ENCODE measurements at regions not wholly inside any gene's neighbourhood (a gene's known extent, or its start where the extent isn't known, plus 50 kb on each side); places are given as distances from the start of the nearest gene placed in this dataset.

DNA sequence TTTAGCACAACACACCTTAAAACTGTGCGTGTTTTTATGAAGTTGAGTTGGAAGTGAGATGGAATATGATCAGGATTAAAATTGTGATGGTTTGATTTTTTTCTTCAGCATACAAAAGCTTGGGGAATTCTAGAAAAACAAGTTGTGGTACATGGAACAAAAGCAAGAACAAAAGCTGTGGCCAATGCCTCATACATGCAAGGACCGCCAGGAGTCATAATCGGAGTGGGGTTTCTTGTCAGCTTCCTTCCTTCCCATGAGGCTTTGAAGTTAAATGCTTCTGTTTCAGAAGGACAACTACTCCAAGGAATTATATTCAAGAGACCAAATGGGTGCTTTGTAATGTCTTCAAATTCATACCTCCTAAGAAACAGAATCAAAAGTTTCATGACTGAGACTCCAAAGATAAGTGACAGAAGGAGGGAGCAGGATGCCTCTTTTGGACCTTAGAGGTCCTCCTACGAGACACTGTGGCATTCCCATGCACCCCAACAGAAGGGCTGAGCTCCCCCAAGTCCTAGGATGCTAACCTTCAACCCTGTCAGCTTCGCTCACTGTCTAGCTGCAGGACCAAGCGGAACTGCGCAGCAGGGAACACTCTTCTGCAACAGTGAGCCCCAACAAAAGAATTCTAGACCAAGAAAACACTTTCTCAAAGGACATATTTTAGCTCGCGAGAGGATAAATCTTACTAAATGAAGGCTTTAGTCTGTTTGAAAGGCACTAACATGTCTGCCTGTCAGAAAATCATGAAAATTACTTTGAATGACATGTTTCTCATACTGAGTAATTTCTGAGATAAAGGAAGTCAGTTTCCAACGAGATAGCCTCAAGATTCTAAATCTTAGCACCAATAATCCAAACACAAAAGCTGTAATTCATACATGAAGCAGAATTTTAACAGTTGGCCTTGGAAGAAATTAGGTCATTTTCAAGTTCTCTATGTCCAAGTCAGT, 108.5 kb upstream of the NHSL1 start:
- TF ChIP-seq POLR2AphosphoS5 (IDR thresholded peaks at IDR 0.05; ENCODE audit: low read depth, low read length) (no peak), POLR2A (IDR thresholded peaks at IDR 0.05; ENCODE audit: low read depth, low read length) (no peak), TAF1 (IDR thresholded peaks at IDR 0.05; ENCODE audit: low read depth, low read length) (no peak), PAX5 (IDR thresholded peaks at IDR 0.05; ENCODE audit: insufficient read depth, low read length, severe bottlenecking) (no peak), SPI1 (IDR thresholded peaks at IDR 0.05; ENCODE audit: low read depth, low read length) (no peak)
